Effector memory CD4-positive, alpha-beta T cell (primary cell): ENCODE measurements at regions not wholly inside any gene's neighbourhood (a gene's known extent, or its start where the extent isn't known, plus 50 kb on each side); places are given as distances from the start of the nearest gene placed in this dataset.

ENCODE experiments used
- DNase-seq, 3 donors: peaks; one replicate each; pipeline ENCODE4 v3.0.0-alpha.2; 2020
- H3K27ac ChIP-seq: 2 replicates; pipeline ENCODE4 v1.7.0; 2013; ENCODE audit warnings: mild to moderate bottlenecking, low read length, moderate library complexity; ENCODE audit not compliant: insufficient read depth, poor library complexity, severe bottlenecking
- H3K27me3 ChIP-seq: replicated peaks from 2 replicates; pipeline ENCODE4 v1.7.0; 2013; ENCODE audit warnings: mild to moderate bottlenecking, low read length; ENCODE audit not compliant: insufficient read depth, control insufficient read depth, poor library complexity, severe bottlenecking
- H3K36me3 ChIP-seq: 2 replicates; pipeline ENCODE4 v1.7.0; 2013; ENCODE audit warnings: mild to moderate bottlenecking, low read length, moderate library complexity; ENCODE audit not compliant: control insufficient read depth, insufficient read depth
- H3K4me1 ChIP-seq: 2 replicates; pipeline ENCODE4 v1.7.0; 2013; ENCODE audit warnings: low read length, mild to moderate bottlenecking; ENCODE audit not compliant: control insufficient read depth, insufficient read depth, poor library complexity, severe bottlenecking
- H3K4me3 ChIP-seq: 2 replicates; pipeline ENCODE4 v1.7.0; 2013; ENCODE audit warnings: low read length, low read depth, mild to moderate bottlenecking; ENCODE audit not compliant: insufficient read depth, poor library complexity, severe bottlenecking
- H3K9me3 ChIP-seq: 2 replicates; pipeline ENCODE4 v1.7.0; 2013; ENCODE audit warnings: mild to moderate bottlenecking, low read length, moderate library complexity; ENCODE audit not compliant: control insufficient read depth

DNA sequence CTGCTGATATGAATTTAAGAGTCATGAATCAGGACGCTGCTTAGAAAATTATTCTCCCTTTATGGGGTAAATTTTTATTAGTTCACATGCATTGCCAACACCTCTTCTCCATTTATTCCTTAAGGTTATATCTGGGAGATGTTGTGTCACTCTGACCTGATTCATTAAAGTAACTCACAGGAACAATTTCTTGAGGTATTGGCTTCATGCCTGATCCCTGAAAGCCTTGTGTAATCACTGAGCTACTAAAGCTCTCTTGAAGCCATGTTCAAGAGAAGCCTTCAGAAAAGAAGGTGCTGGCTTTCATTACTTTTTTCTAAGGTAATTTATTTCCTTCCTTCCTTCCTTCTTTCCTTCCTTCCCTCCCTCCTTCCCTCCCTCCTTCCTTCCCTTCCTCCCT, 420.6 kb downstream of the RAB38 start:
- Histone ChIP-seq H3K27ac (no peak overlapping the region), H3K9me3 (no peaks in the 10 kb centered on the region), H3K27me3 (no peaks in the 10 kb centered on the region), H3K36me3 (no peaks in the 10 kb centered on the region), H3K4me1 (no peaks in the 10 kb centered on the region), H3K4me3 (no peak overlapping the region)
- DNase-seq = no peak

DNA sequence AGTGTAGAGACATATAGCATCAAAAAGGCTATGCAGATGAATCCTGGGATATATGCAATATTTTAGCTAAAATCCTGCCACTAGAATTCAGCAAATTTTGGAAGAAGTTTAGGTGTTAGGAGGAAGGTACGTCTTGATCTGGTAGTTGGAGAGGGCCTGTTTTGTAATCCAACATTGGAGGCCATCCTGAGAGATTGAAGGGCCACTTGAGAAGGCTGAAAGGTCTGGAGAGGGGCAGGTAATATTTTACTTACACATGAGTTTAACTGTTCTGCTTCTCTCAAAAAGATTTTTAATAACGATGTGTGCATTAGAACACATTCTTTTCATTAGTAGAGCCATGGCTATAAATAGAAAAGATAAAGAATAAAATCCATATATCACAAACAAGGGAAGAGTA, 422.1 kb downstream of the RAB38 start:
- Histone ChIP-seq H3K4me1 (no peaks in the 10 kb centered on the region), H3K9me3 (no peaks in the 10 kb centered on the region), H3K36me3 (no peaks in the 10 kb centered on the region), H3K4me3 (no peak overlapping the region), H3K27ac (no peak overlapping the region), H3K27me3 (no peaks in the 10 kb centered on the region)
- no peak for DNase-seq

DNA sequence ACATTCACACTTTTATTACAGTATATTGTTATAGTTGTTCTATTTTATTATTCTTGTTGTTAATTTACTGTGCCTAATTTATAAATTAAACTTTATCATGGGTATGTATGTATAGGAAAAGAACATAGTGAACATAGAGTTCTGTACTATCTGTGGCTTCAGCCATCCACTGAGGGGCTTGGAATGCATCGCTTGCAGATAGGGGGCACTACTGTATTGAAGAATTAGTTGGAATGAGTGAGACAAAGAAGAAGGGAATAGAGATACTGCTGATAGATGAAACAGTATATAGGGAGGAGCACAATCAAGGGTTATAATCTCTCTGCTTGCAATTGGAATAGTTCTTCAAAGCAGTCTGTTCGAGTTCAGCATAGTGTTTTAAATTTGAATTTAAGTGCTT, 432.2 kb downstream of the RAB38 start:
- H3K27me3 ChIP-seq = no peaks in the 10 kb centered on the region
- no peak for DNase-seq
- H3K27ac ChIP-seq = no peak overlapping the region
- H3K4me1 ChIP-seq = no peaks in the 10 kb centered on the region
- no peaks in the 10 kb centered on the region for H3K36me3 ChIP-seq
- H3K4me3 ChIP-seq = no peak overlapping the region
- no peaks in the 10 kb centered on the region for H3K9me3 ChIP-seq

DNA sequence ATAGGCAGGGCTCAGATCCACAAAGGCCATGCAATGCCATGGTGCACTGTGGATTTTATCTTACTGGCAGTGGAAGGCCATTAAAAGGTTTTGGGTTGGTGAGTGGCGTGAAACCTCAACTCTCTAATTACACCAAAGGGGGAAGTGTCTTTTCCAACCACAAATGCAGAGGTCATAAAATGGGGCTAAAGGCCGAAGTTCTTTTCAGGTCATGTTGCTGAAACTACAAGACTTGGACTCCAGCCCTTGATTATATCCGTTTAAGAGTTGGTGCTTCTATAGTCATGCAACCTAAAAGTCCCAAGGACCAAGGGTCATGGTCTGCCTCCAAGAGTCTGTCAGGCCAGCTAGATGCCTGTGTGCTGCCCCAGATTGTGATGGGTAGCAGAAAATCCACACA, 434.3 kb downstream of the RAB38 start:
- Histone ChIP-seq H3K4me3 (no peak overlapping the region), H3K36me3 (no peaks in the 10 kb centered on the region), H3K4me1 (no peaks in the 10 kb centered on the region), H3K9me3 (no peaks in the 10 kb centered on the region), H3K27me3 (no peaks in the 10 kb centered on the region), H3K27ac (no peak overlapping the region)
- no peak for DNase-seq

DNA sequence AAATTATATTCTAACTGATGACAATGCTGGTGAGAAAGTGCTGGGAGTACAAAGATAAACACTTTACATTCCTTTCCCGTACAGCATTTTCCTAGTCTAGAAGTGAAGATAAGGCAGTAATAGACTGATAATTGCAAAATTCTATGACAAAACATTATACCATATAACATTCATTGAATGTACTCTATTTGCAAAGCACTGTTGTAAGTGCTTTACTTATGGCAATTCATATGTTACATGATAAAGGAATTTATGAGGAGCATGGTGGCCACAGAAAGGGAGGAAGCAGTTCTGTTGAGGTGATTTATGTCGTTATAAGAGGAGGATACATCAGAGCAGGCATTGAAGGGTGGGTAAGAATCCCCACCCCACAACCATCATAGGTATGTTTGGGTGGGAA, 434.8 kb downstream of the RAB38 start:
- Histone ChIP-seq H3K36me3 (no peaks in the 10 kb centered on the region), H3K27me3 (no peaks in the 10 kb centered on the region), H3K4me3 (no peak overlapping the region), H3K27ac (no peak overlapping the region), H3K9me3 (no peaks in the 10 kb centered on the region), H3K4me1 (no peaks in the 10 kb centered on the region)
- no peak for DNase-seq

DNA sequence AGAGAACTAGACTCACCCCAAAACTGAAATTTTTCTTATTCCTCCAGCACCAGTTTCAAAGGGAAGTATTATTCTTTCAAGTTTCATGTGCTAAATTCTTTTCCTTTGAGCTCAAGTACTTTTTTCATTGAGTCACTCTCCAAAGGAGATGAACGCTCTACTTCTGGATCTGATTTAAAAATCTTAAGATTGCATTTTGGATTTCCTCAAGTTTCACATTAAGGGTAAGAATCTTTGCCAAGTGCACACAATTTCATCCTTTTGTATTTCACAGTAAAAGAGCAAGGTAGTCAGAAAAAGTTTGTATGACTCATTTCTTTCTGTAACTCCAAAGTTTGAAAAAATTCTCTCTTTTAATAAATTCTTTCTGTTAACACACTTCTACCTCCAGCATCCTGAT, 435.5 kb downstream of the RAB38 start:
- H3K36me3 ChIP-seq = no peaks in the 10 kb centered on the region
- H3K27ac ChIP-seq = no peak overlapping the region
- H3K27me3 ChIP-seq = no peaks in the 10 kb centered on the region
- no peaks in the 10 kb centered on the region for H3K9me3 ChIP-seq
- no peaks in the 10 kb centered on the region for H3K4me1 ChIP-seq
- DNase-seq = no peak
- H3K4me3 ChIP-seq = no peak overlapping the region

DNA sequence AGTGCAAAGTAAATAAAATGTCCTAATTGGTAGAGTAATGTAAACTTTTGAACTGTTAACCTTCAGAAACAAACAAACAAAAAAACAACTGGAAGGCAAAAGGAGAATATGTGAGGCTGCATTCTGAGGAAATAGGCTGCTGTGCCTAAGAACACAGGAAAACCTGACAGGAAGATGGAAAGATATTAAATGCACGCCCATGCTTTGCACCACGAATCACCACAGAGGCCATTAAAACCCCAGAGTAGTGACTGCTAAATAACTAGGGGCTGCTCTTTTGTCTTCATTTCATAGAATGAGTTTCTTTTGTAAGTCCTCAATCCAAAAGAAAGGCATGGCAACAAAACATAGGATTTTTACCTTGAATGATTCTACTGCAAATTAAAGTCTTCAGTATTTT, 436.0 kb downstream of the RAB38 start:
- H3K27ac ChIP-seq = no peak overlapping the region
- no peaks in the 10 kb centered on the region for H3K4me1 ChIP-seq
- DNase-seq = no peak
- no peaks in the 10 kb centered on the region for H3K9me3 ChIP-seq
- no peaks in the 10 kb centered on the region for H3K27me3 ChIP-seq
- no peaks in the 10 kb centered on the region for H3K36me3 ChIP-seq
- no peak overlapping the region for H3K4me3 ChIP-seq

DNA sequence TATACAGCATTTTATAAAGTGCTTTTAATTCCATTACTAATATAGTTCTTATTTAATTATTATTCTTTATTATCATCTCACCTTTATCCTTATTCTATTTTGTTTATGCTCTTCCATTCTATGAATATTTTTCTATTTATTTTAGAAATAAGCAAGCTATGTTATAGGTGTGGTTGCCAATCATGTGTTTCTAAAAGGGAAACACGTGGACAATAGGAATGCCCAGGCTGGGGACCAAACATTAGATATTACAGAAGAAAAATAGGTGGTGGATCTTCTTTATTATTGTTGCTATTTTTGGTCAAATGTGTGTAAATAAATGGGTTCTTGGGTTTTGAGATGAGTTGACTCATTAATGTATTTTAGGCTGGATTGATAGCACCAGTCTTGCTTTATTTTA, 438.3 kb downstream of the RAB38 start:
- no peak for DNase-seq
- Histone ChIP-seq H3K4me1 (no peaks in the 10 kb centered on the region), H3K27ac (no peak overlapping the region), H3K9me3 (no peaks in the 10 kb centered on the region), H3K4me3 (no peak overlapping the region), H3K27me3 (no peaks in the 10 kb centered on the region), H3K36me3 (no peaks in the 10 kb centered on the region)

DNA sequence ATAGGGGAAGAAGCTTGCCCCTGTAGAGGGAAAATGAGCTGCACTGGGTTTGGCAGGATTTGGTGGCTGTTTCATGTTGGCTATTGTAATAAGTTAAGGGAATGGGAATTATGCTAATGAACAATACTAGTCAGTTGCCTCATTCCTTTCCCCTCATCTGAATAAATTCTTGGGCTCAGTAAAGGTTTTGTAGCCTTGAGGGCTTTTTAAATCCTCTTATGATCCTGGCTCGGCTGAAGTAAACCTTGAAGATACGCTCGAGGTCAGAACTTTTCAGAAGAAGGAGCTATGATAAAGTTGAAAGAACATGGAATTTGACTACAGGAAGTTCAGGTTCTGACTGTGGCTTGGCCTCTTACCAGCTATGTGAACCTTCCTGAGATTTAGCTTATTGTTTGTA, 448.7 kb downstream of the RAB38 start:
- DNase-seq = no peak
- Histone ChIP-seq H3K36me3 (no peaks in the 10 kb centered on the region), H3K27ac (no peak overlapping the region), H3K4me3 (no peak overlapping the region), H3K9me3 (no peaks in the 10 kb centered on the region), H3K27me3 (no peaks in the 10 kb centered on the region), H3K4me1 (no peaks in the 10 kb centered on the region)

DNA sequence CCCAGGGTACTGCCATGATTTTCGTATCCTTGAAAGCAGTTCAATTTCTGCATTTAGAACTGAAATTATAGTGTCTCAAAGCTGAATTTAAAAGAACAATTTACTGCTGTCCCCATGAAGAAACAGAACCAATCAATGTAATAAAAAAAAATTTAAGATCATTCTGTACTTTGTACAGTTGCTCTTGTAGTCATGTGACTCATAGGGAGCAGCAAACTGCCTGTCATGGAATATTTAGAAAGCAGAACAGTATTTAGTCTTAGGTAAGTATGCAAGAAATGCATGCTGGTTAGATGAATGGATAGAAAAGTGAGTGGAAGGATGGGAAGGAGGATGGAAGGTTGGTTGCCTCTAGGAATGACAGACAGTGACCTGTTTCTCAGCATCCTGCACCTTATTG, 450.9 kb downstream of the RAB38 start:
- H3K9me3 ChIP-seq = no peaks in the 10 kb centered on the region
- H3K4me3 ChIP-seq = no peak overlapping the region
- no peak overlapping the region for H3K27ac ChIP-seq
- H3K4me1 ChIP-seq = no peaks in the 10 kb centered on the region
- no peak for DNase-seq
- no peaks in the 10 kb centered on the region for H3K27me3 ChIP-seq
- H3K36me3 ChIP-seq = no peaks in the 10 kb centered on the region
